Sigmoid colon (tissue), 4 donors: ENCODE measurements at regions not wholly inside any gene's neighbourhood (a gene's known extent, or its start where the extent isn't known, plus 50 kb on each side); places are given as distances from the start of the nearest gene placed in this dataset.

ENCODE experiments used
- CTCF ChIP-seq, 4 experiments: fragments of 450-650 bp in 3 of 4; fragments of 200-600 bp in 1 of 4; IDR thresholded peaks; one replicate each; pipeline ENCODE4 v1.5.1; 2016 to 2019; ENCODE audit warnings: antibody characterized with exemption in 4 of 4, mild to moderate bottlenecking in 3 of 4, moderate library complexity in 2 of 4
- EP300 ChIP-seq, 4 donors: sonication (generic); formaldehyde crosslinking; IDR thresholded peaks; one replicate each; pipeline ENCODE4 v1.6.1; 2017; ENCODE audit warnings: antibody characterized with exemption in 4 of 4
- POLR2A ChIP-seq, 2 donors: fragments of 450-650 bp; IDR thresholded peaks; one replicate each; pipeline ENCODE4 v1.6.1; 2016; ENCODE audit warnings: antibody characterized with exemption in 2 of 2, mild to moderate bottlenecking in 2 of 2, moderate library complexity in 2 of 2

- TF ChIP-seq POLR2A (IDR thresholded peaks at IDR 0.05) = no peak
- TF ChIP-seq CTCF (IDR thresholded peaks at IDR 0.05) = no peak
- no peak for TF ChIP-seq EP300 (IDR thresholded peaks at IDR 0.05)
These were observed 73.3 kb upstream of the MYL10 start for GRCh38 chr7:101702362-101702850.
